ENCODE measurements at regions not wholly inside any gene's neighbourhood (a gene's known extent, or its start where the extent isn't known, plus 50 kb on each side); places are given as distances from the start of the nearest gene placed in this dataset.

GRCh38 chr21:37967036-37967435 is 50.8 kb upstream of the KCNJ6 start:
- DNase-seq, result no peak

GRCh38 chr21:37968744-37969143 is 52.5 kb upstream of the KCNJ6 start:
- no peak for DNase-seq

GRCh38 chr21:37970548-37970947 is 54.3 kb upstream of the KCNJ6 start:
- DNase-seq, result no peak

GRCh38 chr21:37971390-37971950 is 55.2 kb upstream of the KCNJ6 start:
- DNase-seq, result no peak

GRCh38 chr21:37974081-37974480 is 57.8 kb upstream of the KCNJ6 start:
- DNase-seq, result no peak

GRCh38 chr21:37982496-37983318 is 66.5 kb upstream of the KCNJ6 start:
- DNase-seq, result no peak

- no peak for DNase-seq
These were observed 67.3 kb upstream of the KCNJ6 start for GRCh38 chr21:37983336-37984095.

GRCh38 chr21:37984416-37984815 is 68.2 kb upstream of the KCNJ6 start:
- DNase-seq, result no peak

GRCh38 chr21:37986000-37986399 is 69.7 kb upstream of the KCNJ6 start:
- DNase-seq, result no peak

GRCh38 chr21:37986751-37987399 is 70.6 kb upstream of the KCNJ6 start:
- no peak for DNase-seq

- no peak for DNase-seq
These were observed 71.4 kb upstream of the KCNJ6 start for GRCh38 chr21:37987668-37988067.

- no peak for DNase-seq
These were observed 76.8 kb upstream of the KCNJ6 start for GRCh38 chr21:37993071-37993470.

GRCh38 chr21:37994211-37994610 is 78.0 kb upstream of the KCNJ6 start:
- DNase-seq, result no peak

- DNase-seq, result no peak
These were observed 96.4 kb upstream of the KCNJ6 start for GRCh38 chr21:38012672-38013071.

- no peak for DNase-seq
These were observed 97.5 kb upstream of the KCNJ6 start for GRCh38 chr21:38013741-38014140.

- no peak for DNase-seq
These were observed 98.0 kb upstream of the KCNJ6 start for GRCh38 chr21:38014298-38014697.

- no peak for DNase-seq
These were observed 111.7 kb upstream of the KCNJ6 start for GRCh38 chr21:38027901-38028498.

GRCh38 chr21:38032082-38032801 is 116.0 kb upstream of the KCNJ6 start:
- DNase-seq, result no peak

GRCh38 chr21:38036016-38036415 is 119.8 kb upstream of the KCNJ6 start:
- no peak for DNase-seq

GRCh38 chr21:38037416-38037815 is 121.2 kb upstream of the KCNJ6 start:
- no peak for DNase-seq

- DNase-seq, result no peak
These were observed 123.1 kb upstream of the KCNJ6 start for GRCh38 chr21:38039369-38039768.

- no peak for DNase-seq
These were observed 123.6 kb upstream of the KCNJ6 start for GRCh38 chr21:38039841-38040240.

Data from left kidney (tissue), 1 donor.